Activated CD4-positive, alpha-beta memory T cell treated with anti-CD3 and anti-CD28 coated beads for 36 hours (primary cell): ENCODE measurements at regions not wholly inside any gene's neighbourhood (a gene's known extent, or its start where the extent isn't known, plus 50 kb on each side); places are given as distances from the start of the nearest gene placed in this dataset.

ENCODE experiments used
- CTCF ChIA-PET: fragments of 350-600 bp; sonication (Branson Sonifier 250); formaldehyde crosslinking; loops from one replicate; lab custom pipeline; 2021; ENCODE audit warnings: antibody characterized with exemption, inconsistent platforms; lab: Charles Lee
- POLR2A ChIA-PET: fragments of 350-600 bp; sonication (Branson Sonifier 250); formaldehyde crosslinking; loops from one replicate; lab custom pipeline; 2021; ENCODE audit warnings: antibody characterized with exemption; lab: Charles Lee
- DNase-seq: peaks from one replicate; pipeline ENCODE4 v3.0.0-alpha.2; 2020
- H3K27ac Mint-ChIP-seq: one replicate; pipeline ENCODE4 v1.8.0; 2021; ENCODE audit warnings: mixed read lengths
- H3K27me3 Mint-ChIP-seq: one replicate; pipeline ENCODE4 v1.8.0; 2021; ENCODE audit warnings: mixed read lengths
- H3K36me3 Mint-ChIP-seq: one replicate; pipeline ENCODE4 v1.8.0; 2021; ENCODE audit warnings: mixed read lengths
- H3K4me1 Mint-ChIP-seq: one replicate; pipeline ENCODE4 v1.8.0; 2021; ENCODE audit warnings: low read depth, mixed read lengths
- H3K4me3 Mint-ChIP-seq: one replicate; pipeline ENCODE4 v1.8.0; 2021; ENCODE audit warnings: mild to moderate bottlenecking, mixed read lengths
- H3K9me3 Mint-ChIP-seq: one replicate; pipeline ENCODE4 v1.8.0; 2021; ENCODE audit warnings: mixed read lengths
- intact Hi-C: fragments of 100-400 bp; cut with micrococcal nuclease; formaldehyde crosslinking; loops from one replicate; pipeline ENCODE4 v1.15.1; 2023

DNA sequence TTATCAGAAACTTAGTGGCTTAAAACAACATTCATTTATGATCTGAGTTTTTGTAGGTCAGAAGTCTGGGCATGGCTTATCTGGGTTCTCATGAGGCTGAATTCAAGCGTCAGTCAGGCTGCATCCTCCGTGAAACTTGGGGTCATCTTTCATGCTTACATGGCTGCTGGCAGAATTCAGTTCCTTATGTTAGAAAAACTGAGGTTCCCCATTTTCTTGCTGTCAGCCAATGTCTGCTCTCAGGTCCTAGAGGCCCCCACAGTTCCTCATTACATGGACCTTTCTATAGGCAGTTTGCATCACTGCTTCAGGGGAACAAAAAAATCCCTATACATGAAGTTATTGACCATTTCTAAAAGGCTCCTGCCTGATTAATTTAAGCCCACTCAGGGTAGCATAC is 83.8 kb upstream of the NMUR2 start:
- no peak overlapping the region for H3K27ac Mint-ChIP-seq
- no peak for DNase-seq
- intact Hi-C loops: no loop called here
- H3K27me3 Mint-ChIP-seq: no peaks in the 10 kb centered on the region
- CTCF ChIA-PET: no interaction called here
- H3K4me1 Mint-ChIP-seq: peaks cover 2% of the 10 kb centered on the region
- peaks cover 5% of the 10 kb centered on the region for H3K9me3 Mint-ChIP-seq
- H3K4me3 Mint-ChIP-seq: no peak overlapping the region
- POLR2A ChIA-PET: no interaction called here
- H3K36me3 Mint-ChIP-seq: no peaks in the 10 kb centered on the region

DNA sequence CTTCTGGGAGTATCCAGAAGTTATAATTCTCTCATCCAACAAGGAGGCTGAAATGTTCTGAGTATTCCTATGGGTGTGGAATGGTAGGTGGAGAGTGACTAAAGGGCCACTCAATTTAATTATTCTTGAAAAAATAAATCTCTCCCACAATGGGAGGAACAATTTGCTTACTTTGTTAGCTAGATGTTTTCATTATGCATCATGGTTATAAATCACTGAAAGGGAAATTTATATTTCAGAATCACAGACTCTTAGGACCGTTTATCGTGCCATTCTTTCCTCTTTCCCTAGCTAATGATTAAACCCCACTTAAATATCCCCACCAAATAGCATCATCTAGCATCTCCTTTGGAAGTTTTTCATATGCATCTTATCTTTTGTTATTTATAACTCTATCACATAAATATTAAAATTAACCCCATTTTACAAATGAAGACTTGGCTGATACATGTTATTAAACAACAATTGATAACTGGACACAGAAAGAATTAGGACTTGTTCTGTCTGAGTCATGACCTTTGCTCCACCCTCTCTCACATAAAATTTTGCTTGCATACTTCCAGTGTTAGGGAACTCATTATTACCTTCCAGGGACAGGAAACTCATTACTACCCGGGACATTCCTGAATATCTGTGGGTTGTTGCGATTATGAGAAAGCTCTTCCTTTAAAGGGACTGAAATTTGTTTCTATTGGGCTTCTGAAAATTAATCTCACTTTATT is 94.9 kb upstream of the NMUR2 start:
- POLR2A ChIA-PET: interaction anchor here (0.7 kb wide), 1 partner anchor 1174 kb away, joined by 4 read pairs; no protein-coding TSS in a partner anchor
- Mint-ChIP-seq H3K4me3 (no peak overlapping the region), H3K27me3 (peaks cover 3% of the 10 kb centered on the region), H3K36me3 (no peaks in the 10 kb centered on the region), H3K4me1 (no peaks in the 10 kb centered on the region), H3K9me3 (no peaks in the 10 kb centered on the region), H3K27ac (no peak overlapping the region)
- intact Hi-C loops: no loop called here
- no peak for DNase-seq
- CTCF ChIA-PET: no interaction called here

DNA sequence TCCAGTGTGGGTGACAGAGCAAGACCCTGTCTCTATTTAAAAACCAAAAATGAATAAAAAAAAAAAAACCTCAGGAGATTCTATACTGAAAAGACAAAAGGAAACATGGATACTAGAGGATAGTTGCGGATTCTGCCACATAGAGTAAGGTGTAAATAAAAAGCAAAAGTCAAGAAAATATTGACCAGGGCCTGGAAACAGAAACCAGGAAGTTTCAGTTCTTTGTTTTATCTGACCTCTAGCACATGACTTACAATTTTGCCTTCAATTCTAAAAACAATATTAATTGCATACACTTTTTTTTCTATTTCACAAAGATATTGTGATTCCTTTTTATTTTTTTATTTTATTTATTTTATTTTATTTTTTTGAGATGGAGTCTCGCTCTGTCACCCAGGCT is 96.2 kb upstream of the NMUR2 start:
- Mint-ChIP-seq H3K27me3 (peaks cover 5% of the 10 kb centered on the region), H3K4me3 (no peak overlapping the region), H3K9me3 (no peaks in the 10 kb centered on the region), H3K36me3 (no peaks in the 10 kb centered on the region), H3K27ac (no peak overlapping the region), H3K4me1 (peaks cover 4% of the 10 kb centered on the region)
- no peak for DNase-seq
- CTCF ChIA-PET: no interaction called here
- intact Hi-C loops: no loop called here
- POLR2A ChIA-PET: no interaction called here

DNA sequence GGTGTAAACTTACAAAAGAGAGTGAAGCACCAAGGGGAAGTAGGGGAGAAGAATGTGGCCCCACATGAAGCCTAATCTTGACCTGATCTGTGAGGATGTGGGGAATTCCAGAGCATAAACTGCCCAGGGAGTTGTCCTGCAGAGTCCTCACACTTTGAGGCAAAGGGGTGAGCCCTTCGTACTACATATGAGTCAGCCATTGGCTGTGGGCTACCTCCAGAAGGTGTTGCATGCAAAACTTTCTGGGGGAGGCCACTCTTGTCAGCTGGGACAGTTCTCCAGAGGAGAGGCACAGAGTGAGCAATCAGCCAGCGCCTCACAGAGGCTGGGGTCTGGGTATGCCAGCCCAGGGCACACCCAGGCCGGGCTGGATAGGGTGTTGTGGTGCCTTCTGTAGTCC is 98.1 kb upstream of the NMUR2 start:
- Mint-ChIP-seq H3K36me3 (no peaks in the 10 kb centered on the region), H3K4me1 (peaks cover 4% of the 10 kb centered on the region), H3K27ac (no peak overlapping the region), H3K4me3 (no peak overlapping the region), H3K27me3 (peaks cover 6% of the 10 kb centered on the region), H3K9me3 (no peaks in the 10 kb centered on the region)
- POLR2A ChIA-PET: no interaction called here
- intact Hi-C loops: no loop called here
- CTCF ChIA-PET: no interaction called here
- no peak for DNase-seq

DNA sequence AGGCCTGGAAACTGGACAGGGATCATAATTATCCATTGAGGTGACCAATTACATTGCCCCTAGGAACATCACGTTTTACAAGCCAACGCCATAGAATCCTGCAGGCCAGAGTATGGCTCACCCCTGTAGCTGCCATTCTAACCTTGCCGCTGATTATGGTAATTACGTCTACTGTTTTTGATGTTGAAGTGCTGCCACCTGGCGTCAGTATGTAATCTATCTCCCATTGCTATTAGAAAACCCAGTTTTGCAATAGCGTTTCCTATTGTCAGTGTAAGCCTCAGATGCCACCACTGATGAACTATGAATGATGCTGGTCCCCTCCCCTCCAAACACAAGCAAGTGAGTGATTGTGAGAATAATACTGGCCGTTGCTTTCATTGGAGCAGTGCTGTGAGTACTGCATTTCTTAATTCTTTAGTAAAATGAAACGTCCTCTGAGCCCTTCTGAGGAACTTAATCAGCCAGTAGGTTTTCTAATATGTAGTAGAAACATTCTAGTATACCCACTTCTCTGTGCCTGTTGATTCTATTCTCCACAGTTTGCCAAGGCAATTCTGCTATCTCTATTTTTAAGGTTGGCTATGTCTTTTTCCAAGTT is 100.5 kb upstream of the NMUR2 start:
- Mint-ChIP-seq H3K4me1 (peaks cover 4% of the 10 kb centered on the region), H3K27ac (no peak overlapping the region), H3K36me3 (no peaks in the 10 kb centered on the region), H3K4me3 (no peak overlapping the region), H3K27me3 (peaks cover 12% of the 10 kb centered on the region), H3K9me3 (no peaks in the 10 kb centered on the region)
- DNase-seq: peak; percentile 56
- ChIA-PET POLR2A (no interaction called here), CTCF (interaction anchor here (0.6 to 2.1 kb wide), 12 partner anchors 9 to 847 kb away, joined by 3 to 15 read pairs (median 3); no protein-coding TSS in a partner anchor)
- intact Hi-C loops: loop anchor here (2.0 to 5.0 kb wide), 2 partner anchors 681 to 848 kb away; no protein-coding TSS in a partner anchor

DNA sequence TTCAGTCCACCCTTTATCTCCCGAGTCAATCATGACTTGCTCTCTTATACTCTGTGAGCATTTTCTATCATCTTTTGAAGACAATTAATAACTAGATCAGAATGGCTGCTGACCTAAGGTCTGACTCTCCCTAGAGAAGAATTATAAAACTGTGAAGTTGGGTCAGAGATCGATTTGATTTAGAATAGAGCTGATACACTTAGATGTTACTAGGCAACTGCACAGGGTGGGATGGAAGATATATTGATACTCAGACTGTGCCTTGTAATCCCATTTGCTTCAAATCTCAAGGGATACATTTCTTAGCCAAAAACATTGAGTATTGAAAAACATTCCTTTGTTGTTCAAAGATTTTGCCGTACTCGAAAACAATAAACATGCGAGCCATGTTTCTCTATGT is 106.0 kb upstream of the NMUR2 start:
- Mint-ChIP-seq H3K4me1 (no peaks in the 10 kb centered on the region), H3K36me3 (no peaks in the 10 kb centered on the region), H3K9me3 (no peaks in the 10 kb centered on the region), H3K4me3 (no peak overlapping the region), H3K27ac (no peak overlapping the region), H3K27me3 (peaks cover 10% of the 10 kb centered on the region)
- ChIA-PET CTCF (no interaction called here), POLR2A (no interaction called here)
- intact Hi-C loops: loop anchor here (10.0 kb wide), 1 partner anchor 156 kb away; no protein-coding TSS in a partner anchor
- no peak for DNase-seq

DNA sequence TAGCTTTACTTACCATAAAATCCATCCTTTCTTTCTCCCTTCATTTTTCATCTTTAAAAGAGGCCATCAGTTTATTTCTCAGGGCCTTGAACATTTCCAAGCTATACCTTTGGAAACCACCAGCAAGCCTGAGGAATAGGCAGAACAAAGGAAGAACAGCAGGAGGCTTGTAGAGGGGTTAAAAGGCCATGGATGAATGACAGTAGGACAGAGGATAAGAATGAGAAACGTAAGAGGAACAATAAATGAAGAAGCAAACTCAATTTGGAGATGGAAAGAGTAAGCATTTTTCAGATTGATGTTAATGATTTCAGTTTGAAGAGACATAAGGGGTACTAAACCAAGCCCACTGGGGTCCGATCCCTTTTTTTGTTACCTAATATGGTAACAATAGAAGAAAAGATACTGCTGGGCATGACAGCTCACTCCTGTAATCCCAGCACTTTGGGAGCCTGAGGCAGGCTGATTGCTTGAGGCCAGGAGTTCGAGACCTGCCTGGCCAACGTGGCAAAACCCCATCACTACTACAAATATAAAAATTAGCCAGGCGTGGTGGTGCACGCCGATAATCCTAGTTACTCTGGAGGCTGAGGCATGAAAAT is 106.6 kb upstream of the NMUR2 start:
- no peaks in the 10 kb centered on the region for H3K36me3 Mint-ChIP-seq
- POLR2A ChIA-PET: no interaction called here

DNA sequence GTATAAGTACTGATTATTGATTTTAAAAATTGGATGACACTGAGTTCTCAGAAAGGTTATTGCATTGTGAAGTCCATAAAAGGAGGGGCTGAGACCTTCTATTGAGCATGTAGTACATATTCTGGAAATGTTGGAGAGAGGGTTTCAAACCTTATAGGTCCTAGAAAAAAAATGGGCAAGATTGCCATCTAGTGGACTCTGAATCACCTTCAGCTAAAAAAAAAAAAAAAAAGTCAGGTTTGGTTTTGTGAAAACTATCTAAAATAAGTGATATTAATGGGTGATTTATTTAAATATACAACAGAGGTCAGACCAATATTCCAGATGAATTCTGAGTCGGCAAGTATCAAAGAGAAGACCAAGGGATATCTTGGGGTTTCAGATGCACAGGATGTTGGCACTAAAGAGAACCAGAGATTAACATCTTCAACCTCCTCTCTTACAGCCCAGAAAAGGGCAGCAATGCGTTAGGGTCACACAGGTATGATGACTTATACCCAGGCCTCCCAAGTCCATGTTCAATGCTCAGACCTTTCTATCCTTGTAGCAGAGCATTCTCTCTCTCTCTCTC is 109.8 kb upstream of the NMUR2 start:
- CTCF ChIA-PET: interaction anchor here (1.0 to 2.5 kb wide), 11 partner anchors 9 to 1450 kb away, joined by 3 to 10 read pairs (median 3); no protein-coding TSS in a partner anchor
- Mint-ChIP-seq H3K27me3 (peaks cover 4% of the 10 kb centered on the region), H3K4me3 (no peak overlapping the region), H3K27ac (no peak overlapping the region), H3K36me3 (no peaks in the 10 kb centered on the region), H3K9me3 (no peaks in the 10 kb centered on the region), H3K4me1 (no peaks in the 10 kb centered on the region)
- intact Hi-C loops: loop anchor here (10.0 kb wide), 1 partner anchor 160 kb away; no protein-coding TSS in a partner anchor
- POLR2A ChIA-PET: no interaction called here
- no peak for DNase-seq

More for the DNA sequence above, 106.6 kb upstream of the NMUR2 start:
- Mint-ChIP-seq H3K9me3 (no peaks in the 10 kb centered on the region), H3K4me3 (no peak overlapping the region), H3K27ac (no peak overlapping the region), H3K4me1 (no peaks in the 10 kb centered on the region), H3K27me3 (peaks cover 10% of the 10 kb centered on the region)
- CTCF ChIA-PET: interaction anchor here (1.3 kb wide), 1 partner anchor 21 kb away, joined by 4 read pairs; no protein-coding TSS in a partner anchor
- DNase-seq: no peak
- intact Hi-C loops: loop anchor here (10.0 kb wide), 1 partner anchor 157 kb away; no protein-coding TSS in a partner anchor

DNA sequence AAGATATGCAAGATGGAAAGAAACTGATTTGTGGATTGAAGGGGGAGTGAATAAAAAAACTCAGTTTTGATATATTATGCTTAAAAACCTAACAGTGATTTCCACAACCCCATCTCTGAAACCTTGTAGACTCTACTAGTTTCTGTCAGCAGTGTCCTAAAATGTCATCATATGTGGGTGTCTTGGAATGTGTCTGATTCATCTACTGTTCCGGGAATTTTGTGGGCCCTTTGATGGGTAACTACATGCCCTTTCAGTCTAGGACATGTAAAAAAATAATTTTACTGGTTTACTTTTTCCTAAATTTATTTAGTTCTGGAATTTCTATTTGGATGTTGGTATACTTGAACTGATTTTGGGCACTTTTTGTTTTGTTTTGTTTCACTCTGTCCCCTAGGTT is 118.9 kb upstream of the NMUR2 start:
- Mint-ChIP-seq H3K27ac (no peak overlapping the region), H3K4me1 (peaks cover 12% of the 10 kb centered on the region), H3K4me3 (no peak overlapping the region), H3K9me3 (no peaks in the 10 kb centered on the region), H3K27me3 (no peaks in the 10 kb centered on the region), H3K36me3 (no peaks in the 10 kb centered on the region)
- DNase-seq: no peak
- POLR2A ChIA-PET: no interaction called here
- CTCF ChIA-PET: interaction anchor here (1.1 kb wide), 1 partner anchor 9 kb away, joined by 3 read pairs; no protein-coding TSS in a partner anchor
- intact Hi-C loops: no loop called here

DNA sequence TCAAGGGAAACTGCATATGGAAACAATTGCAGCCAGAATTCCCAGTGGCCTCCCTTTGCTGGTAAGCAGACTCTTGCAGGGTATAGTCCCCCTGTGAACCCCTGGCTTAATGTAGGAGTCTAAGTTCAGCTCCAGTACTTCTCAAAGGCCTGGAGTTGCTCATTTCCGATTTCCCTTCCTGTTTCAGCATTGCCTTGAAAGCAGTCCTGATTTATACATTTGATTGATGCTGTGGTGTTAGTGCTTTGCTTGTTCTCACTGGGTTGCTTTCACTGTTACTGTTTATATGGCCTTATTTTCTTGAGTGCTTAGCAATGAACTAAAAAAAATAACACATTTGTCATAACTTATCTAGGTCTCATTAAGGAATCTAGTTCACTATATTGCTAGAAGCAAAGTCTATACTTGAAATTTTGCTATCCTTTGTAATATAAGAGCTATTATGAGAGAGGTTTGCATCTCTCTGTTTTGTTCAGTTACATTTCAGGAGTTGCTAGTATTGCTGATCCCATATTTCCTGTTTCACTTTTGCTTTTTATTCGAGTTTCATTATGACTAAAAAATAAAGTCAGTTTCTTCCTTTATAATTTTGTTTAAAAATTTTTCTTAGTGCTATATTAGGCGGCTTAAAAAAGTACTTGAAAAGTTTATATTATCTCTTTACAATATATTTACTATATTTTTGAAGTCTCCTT is 122.4 kb upstream of the NMUR2 start:
- Mint-ChIP-seq H3K27me3 (no peaks in the 10 kb centered on the region), H3K9me3 (no peaks in the 10 kb centered on the region), H3K4me3 (no peak overlapping the region), H3K27ac (no peak overlapping the region), H3K4me1 (peaks cover 12% of the 10 kb centered on the region), H3K36me3 (no peaks in the 10 kb centered on the region)
- ChIA-PET POLR2A (no interaction called here), CTCF (interaction anchor here (0.8 kb wide), 2 partner anchors 13 to 23 kb away, joined by 3 read pairs; no protein-coding TSS in a partner anchor)
- intact Hi-C loops: loop anchor here (1.0 kb wide), 1 partner anchor 47 kb away; no protein-coding TSS in a partner anchor
- no peak for DNase-seq

DNA sequence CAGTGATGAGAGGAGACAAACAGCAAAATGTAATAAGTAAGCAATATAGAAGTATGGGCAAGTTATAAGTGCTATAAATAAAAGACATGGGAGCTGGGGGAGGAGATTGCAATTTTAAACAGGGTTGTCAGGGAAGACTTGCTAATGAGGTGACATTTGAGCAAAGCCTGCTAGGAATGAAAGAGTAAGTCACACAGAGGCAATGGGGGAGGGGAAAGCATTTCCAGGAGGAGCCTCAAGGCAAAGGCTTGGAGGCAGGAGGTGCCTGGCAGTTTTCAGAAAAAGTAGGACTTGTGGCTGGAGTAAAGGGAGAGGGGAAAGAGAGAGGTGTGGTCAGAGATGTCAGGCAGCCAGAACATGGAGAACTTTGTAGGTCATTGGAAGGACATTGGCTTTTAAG is 124.4 kb upstream of the NMUR2 start:
- Mint-ChIP-seq H3K27ac (no peak overlapping the region), H3K27me3 (no peaks in the 10 kb centered on the region), H3K36me3 (no peaks in the 10 kb centered on the region), H3K9me3 (no peaks in the 10 kb centered on the region), H3K4me1 (peaks cover 10% of the 10 kb centered on the region), H3K4me3 (no peak overlapping the region)
- intact Hi-C loops: no loop called here
- ChIA-PET CTCF (interaction anchor here (0.6 kb wide), 1 partner anchor 15 kb away, joined by 3 read pairs; no protein-coding TSS in a partner anchor), POLR2A (no interaction called here)
- no peak for DNase-seq
